Osteoblast (primary cell): ENCODE measurements at regions not wholly inside any gene's neighbourhood (a gene's known extent, or its start where the extent isn't known, plus 50 kb on each side); places are given as distances from the start of the nearest gene placed in this dataset.

ENCODE experiments used
- DNase-seq: peaks from one replicate; pipeline ENCODE4 v3.0.0; 2011; ENCODE audit warnings: low spot score, mixed read lengths; ENCODE audit not compliant: insufficient read length; ENCODE audit errors: missing footprints
- H2AFZ ChIP-seq: 2 replicates; pipeline ENCODE4 v1.6.0; 2011; ENCODE audit warnings: mild to moderate bottlenecking, low read length
- H3K27ac ChIP-seq: 2 replicates; pipeline ENCODE4 v1.5.1; 2011; ENCODE audit warnings: mild to moderate bottlenecking, low read depth, low read length, moderate library complexity
- H3K27me3 ChIP-seq: 2 replicates; pipeline ENCODE4 v1.6.0; 2012; ENCODE audit warnings: mild to moderate bottlenecking, control low read depth, inconsistent platforms, low read length, moderate library complexity; ENCODE audit not compliant: insufficient read depth
- H3K36me3 ChIP-seq: 2 replicates; pipeline ENCODE4 v1.5.1; 2011; ENCODE audit warnings: mild to moderate bottlenecking, low read length, control low read depth, moderate library complexity; ENCODE audit not compliant: insufficient read depth
- H3K4me1 ChIP-seq: 2 replicates; pipeline ENCODE4 v1.5.1; 2011; ENCODE audit warnings: mild to moderate bottlenecking, low read length, control low read depth, moderate library complexity; ENCODE audit not compliant: insufficient read depth
- H3K4me2 ChIP-seq: 2 replicates; pipeline ENCODE4 v1.6.0; 2011; ENCODE audit warnings: mild to moderate bottlenecking, low read length; ENCODE audit not compliant: insufficient read depth
- H3K4me3 ChIP-seq: fragments of 200-600 bp; sonication (generic); 3 replicates; pipeline ENCODE4 v1.5.1; 2012; ENCODE audit warnings: mild to moderate bottlenecking, low read length, inconsistent platforms; ENCODE audit not compliant: insufficient read depth
- H3K79me2 ChIP-seq: 2 replicates; pipeline ENCODE4 v1.6.0; 2012; ENCODE audit warnings: mild to moderate bottlenecking, low read length, control low read depth, inconsistent platforms; ENCODE audit not compliant: insufficient read depth
- H3K9me3 ChIP-seq: 2 replicates; pipeline ENCODE4 v1.5.1; 2011; ENCODE audit warnings: low read depth, low read length, control low read depth
- H4K20me1 ChIP-seq: 2 replicates; pipeline ENCODE4 v1.6.0; 2012; ENCODE audit warnings: mild to moderate bottlenecking, low read length, control low read depth; ENCODE audit not compliant: insufficient read depth
- CTCF ChIP-seq: IDR thresholded peaks from 2 replicates; pipeline ENCODE4 v1.5.1; 2011; ENCODE audit warnings: mild to moderate bottlenecking, low read depth, low read length, moderate library complexity; ENCODE audit errors: extremely low read depth

GRCh38 chr9:106085479-106085878 lies 391.1 kb downstream of the TMEM38B start:
- no peak for TF ChIP-seq CTCF
- Histone ChIP-seq H3K27me3 (no peaks in the 10 kb centered on the region), H3K27ac (no peak overlapping the region), H3K4me3 (no peak overlapping the region), H3K4me2 (no peak overlapping the region), H3K36me3 (no peaks in the 10 kb centered on the region), H3K9me3 (no peaks in the 10 kb centered on the region), H4K20me1 (no peaks in the 10 kb centered on the region), H3K79me2 (no peaks in the 10 kb centered on the region), H2AFZ (no peak overlapping the region), H3K4me1 (no peaks in the 10 kb centered on the region)
- no peak for DNase-seq

- Histone ChIP-seq H3K4me3 (no peak overlapping the region), H3K4me1 (no peaks in the 10 kb centered on the region), H4K20me1 (no peaks in the 10 kb centered on the region), H3K79me2 (no peaks in the 10 kb centered on the region), H3K27ac (no peak overlapping the region), H3K36me3 (no peaks in the 10 kb centered on the region), H3K4me2 (no peak overlapping the region), H2AFZ (no peak overlapping the region), H3K9me3 (no peaks in the 10 kb centered on the region), H3K27me3 (no peaks in the 10 kb centered on the region)
- DNase-seq, result no peak
- no peak for TF ChIP-seq CTCF
These were observed 397.7 kb downstream of the TMEM38B start for GRCh38 chr9:106092083-106092482.

- Histone ChIP-seq H4K20me1 (no peaks in the 10 kb centered on the region), H2AFZ (no peak overlapping the region), H3K27ac (no peak overlapping the region), H3K36me3 (no peaks in the 10 kb centered on the region), H3K4me3 (no peak overlapping the region), H3K4me1 (no peaks in the 10 kb centered on the region), H3K79me2 (no peaks in the 10 kb centered on the region), H3K9me3 (no peaks in the 10 kb centered on the region), H3K27me3 (no peaks in the 10 kb centered on the region), H3K4me2 (no peak overlapping the region)
- no peak for TF ChIP-seq CTCF
- DNase-seq, result no peak
These were observed 408.5 kb downstream of the TMEM38B start for GRCh38 chr9:106102821-106103220.

- Histone ChIP-seq H3K4me1 (no peaks in the 10 kb centered on the region), H2AFZ (no peak overlapping the region), H3K4me3 (no peak overlapping the region), H3K4me2 (no peak overlapping the region), H3K79me2 (no peaks in the 10 kb centered on the region), H3K27ac (no peak overlapping the region), H4K20me1 (no peaks in the 10 kb centered on the region), H3K27me3 (no peaks in the 10 kb centered on the region), H3K9me3 (no peaks in the 10 kb centered on the region), H3K36me3 (no peaks in the 10 kb centered on the region)
- no peak for DNase-seq
- no peak for TF ChIP-seq CTCF
These were observed 410.5 kb downstream of the TMEM38B start for GRCh38 chr9:106104887-106105286.
